B cell (primary cell): ENCODE measurements at regions not wholly inside any gene's neighbourhood (a gene's known extent, or its start where the extent isn't known, plus 50 kb on each side); places are given as distances from the start of the nearest gene placed in this dataset.
"Not testable (repeated sequence)": the region's sequence is repeated elsewhere in the genome, so short reads cannot be mapped to it uniquely, and the experiment has no call there.

Experiments
- ATAC-seq: fragments of 200-7000 bp; cut with Tn5 transposase; one replicate; pipeline ENCODE4 v1.10.0; 2021; ENCODE audit warnings: low read depth, mild to moderate bottlenecking, moderate number of reproducible peaks, moderate library complexity
- CTCF ChIA-PET: fragments of 350-600 bp; sonication (Branson Sonifier 250); formaldehyde crosslinking; loops from one replicate; lab custom pipeline; 2021; ENCODE audit warnings: antibody characterized with exemption, inconsistent platforms; lab: Charles Lee
- POLR2A ChIA-PET: fragments of 350-600 bp; sonication (Branson Sonifier 250); formaldehyde crosslinking; loops from one replicate; lab custom pipeline; 2021; ENCODE audit warnings: antibody characterized with exemption; lab: Charles Lee
- DNase-seq: peaks from one replicate; pipeline ENCODE4 v3.0.0; 2013
- H2AFZ ChIP-seq: 2 replicates; pipeline ENCODE4 v1.6.1; 2012; ENCODE audit warnings: mild to moderate bottlenecking, low read depth, low read length; ENCODE audit not compliant: insufficient read depth, poor library complexity, severe bottlenecking
- H3K27ac ChIP-seq, 2 donors: 1 replicate in 1 of 2; 2 replicates in 1 of 2; pipeline ENCODE4 v1.5.1; 2012 to 2013; ENCODE audit warnings: low read length in 2 of 2, mild to moderate bottlenecking in 2 of 2, moderate library complexity in 1 of 2
- H3K27me3 ChIP-seq, 4 experiments: fragments of 200-600 bp in 1 of 4; sonication (generic) in 1 of 4; replicated peaks in 1 of 4; 1 replicate in 2 of 4; 2 replicates in 2 of 4; pipeline versions ENCODE4 v1.6.1 to v1.7.0; 2013 to 2016; ENCODE audit warnings: low read length in 3 of 4, mild to moderate bottlenecking in 2 of 4, mixed read lengths in 1 of 4, moderate library complexity in 1 of 4; ENCODE audit not compliant: insufficient read depth in 4 of 4, control insufficient read depth in 3 of 4; ENCODE audit errors: control extremely low read depth in 1 of 4
- H3K36me3 ChIP-seq, 2 experiments: replicated peaks in 1 of 2; 1 replicate in 1 of 2; 2 replicates in 1 of 2; pipeline versions ENCODE4 v1.6.1 to v1.7.1; 2013; ENCODE audit warnings: low read length in 1 of 2; ENCODE audit not compliant: insufficient read depth in 2 of 2, control insufficient read depth in 1 of 2; ENCODE audit errors: control extremely low read depth in 1 of 2, extremely low read depth in 1 of 2
- H3K4me1 ChIP-seq, 2 donors: fragments of 200-600 bp in 1 of 2; sonication (generic) in 1 of 2; 1 replicate in 1 of 2; 2 replicates in 1 of 2; pipeline versions ENCODE4 v1.5.1 to v1.6.1; 2013 to 2017; ENCODE audit warnings: low read length in 2 of 2; ENCODE audit not compliant: control insufficient read depth in 2 of 2, insufficient read depth in 2 of 2
- H3K4me2 ChIP-seq: replicated peaks from 2 replicates; pipeline ENCODE3; 2012; ENCODE audit warnings: mild to moderate bottlenecking, low read depth, low read length; ENCODE audit not compliant: poor library complexity, severe bottlenecking
- H3K4me3 ChIP-seq, 5 experiments: fragments of 200-600 bp in 1 of 5; sonication (generic) in 1 of 5; 1 replicate in 3 of 5; 2 replicates in 2 of 5; pipeline versions ENCODE4 v1.5.1 to v1.7.0; 2011 to 2016; ENCODE audit warnings: low read length in 4 of 5, mild to moderate bottlenecking in 4 of 5, low read depth in 2 of 5, control low read depth in 1 of 5, moderate library complexity in 1 of 5; ENCODE audit not compliant: insufficient read depth in 1 of 5; ENCODE audit errors: control extremely low read depth in 1 of 5, extremely low read depth in 1 of 5
- H3K79me2 ChIP-seq: fragments of 200-600 bp; sonication (generic); one replicate; pipeline ENCODE4 v1.6.0; 2016; ENCODE audit warnings: low read length; ENCODE audit not compliant: control insufficient read depth, insufficient read depth
- H3K9ac ChIP-seq: fragments of 200-600 bp; sonication (generic); 2 replicates; pipeline ENCODE4 v1.6.1; 2017; ENCODE audit warnings: mild to moderate bottlenecking, low read length, moderate library complexity
- H3K9me3 ChIP-seq, 3 donors: one replicate each; pipeline versions ENCODE4 v1.6.1 to v1.7.1; 2013; ENCODE audit warnings: low read length in 2 of 3; ENCODE audit not compliant: control insufficient read depth in 2 of 3, insufficient read depth in 1 of 3; ENCODE audit errors: control extremely low read depth in 1 of 3
- H4K20me1 ChIP-seq: 2 replicates; pipeline ENCODE4 v1.6.0; 2012; ENCODE audit warnings: mild to moderate bottlenecking, low read length; ENCODE audit not compliant: insufficient read depth, control insufficient read depth, poor library complexity, severe bottlenecking
- H3K27ac Mint-ChIP-seq: one replicate; pipeline ENCODE4 v1.8.0; 2021; ENCODE audit warnings: mixed read lengths
- H3K27me3 Mint-ChIP-seq: one replicate; pipeline ENCODE4 v1.8.0; 2021; ENCODE audit warnings: mixed read lengths
- H3K4me1 Mint-ChIP-seq: one replicate; pipeline ENCODE4 v1.8.0; 2021; ENCODE audit warnings: mixed read lengths
- H3K4me3 Mint-ChIP-seq: one replicate; pipeline ENCODE4 v1.8.0; 2021; ENCODE audit warnings: mixed read lengths
- H3K9me3 Mint-ChIP-seq: one replicate; pipeline ENCODE4 v1.8.0; 2022; ENCODE audit warnings: mixed read lengths; ENCODE audit not compliant: insufficient read depth
- CTCF ChIP-seq: fragments of 200-600 bp; IDR thresholded peaks from one replicate; pipeline ENCODE4 v1.8.0; 2022; ENCODE audit warnings: antibody characterized with exemption, mild to moderate bottlenecking
- EZH2 ChIP-seq: IDR thresholded peaks from 2 replicates; pipeline ENCODE4 v1.6.1; 2012; ENCODE audit warnings: borderline replicate concordance, low read depth, mild to moderate bottlenecking, moderate library complexity, low read length; ENCODE audit not compliant: insufficient read depth, poor library complexity, severe bottlenecking
- WGBS: methylation state at CpG from one replicate; pipeline ENCODE4 v1.1.5; 2013; ENCODE audit warnings: missing lambda C conversion rate; ENCODE audit not compliant: insufficient coverage; 5-methylcytosine and 5-hydroxymethylcytosine counted together
- intact Hi-C: fragments of 100-400 bp; cut with micrococcal nuclease; formaldehyde crosslinking; loops from one replicate; pipeline ENCODE4 v1.10.0; 2022

DNA sequence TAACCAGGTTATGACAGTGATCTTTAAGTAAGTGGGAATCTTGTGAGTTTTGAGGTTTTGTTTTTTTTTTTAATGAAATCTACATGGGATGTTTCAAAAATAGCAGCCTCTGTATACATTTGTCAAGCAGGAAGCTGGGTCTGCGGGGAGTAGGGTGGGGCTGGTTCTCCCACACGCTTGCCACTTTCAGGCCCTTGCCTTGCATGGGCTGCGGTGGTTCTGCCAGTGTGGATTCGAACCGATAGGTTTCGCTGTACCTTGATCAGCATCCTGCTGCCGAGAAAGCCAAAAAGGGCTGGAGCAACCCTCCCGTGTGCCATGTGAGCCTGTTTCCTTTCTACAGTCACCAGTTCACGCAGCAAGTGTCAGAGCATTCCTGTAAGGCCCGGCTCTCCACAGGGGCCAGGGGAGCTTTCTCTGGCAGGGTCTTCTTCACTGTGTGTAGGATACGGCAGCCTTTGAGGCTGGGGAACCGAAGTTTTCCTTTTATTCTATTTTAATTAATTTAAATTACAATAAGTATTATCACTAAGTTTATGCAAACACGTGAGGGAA lies 79.2 kb upstream of the SAMD11 start:
- no peak overlapping the region for H3K4me3 Mint-ChIP-seq
- Histone ChIP-seq H3K4me3 (no peak overlapping the region), H3K4me2 (no peak overlapping the region), H2AFZ (no peak overlapping the region), H3K27ac (no peak overlapping the region), H3K4me1 (peaks cover 0 to 5% of the 10 kb centered on the region in 2 donors), H3K36me3 (peaks cover 0 to 4% of the 10 kb centered on the region in 2 experiments), H3K9ac (no peak overlapping the region), H3K9me3 (no peaks in the 10 kb centered on the region), H3K27me3 (no peaks in the 10 kb centered on the region), H3K79me2 (no peaks in the 10 kb centered on the region), H4K20me1 (no peaks in the 10 kb centered on the region)
- peaks cover 1% of the 10 kb centered on the region for H3K4me1 Mint-ChIP-seq
- no peaks in the 10 kb centered on the region for H3K9me3 Mint-ChIP-seq
- ATAC-seq (no peak), DNase-seq (no peak)
- ChIA-PET CTCF (no interaction called here), POLR2A (no interaction called here)
- no peak overlapping the region for H3K27ac Mint-ChIP-seq
- TF ChIP-seq CTCF (no peak), EZH2 (no peak)
- WGBS, result 83% methylated on average over 4 of the region's 13 CpGs
- intact Hi-C loops, result no loop called here
- no peaks in the 10 kb centered on the region for H3K27me3 Mint-ChIP-seq

DNA sequence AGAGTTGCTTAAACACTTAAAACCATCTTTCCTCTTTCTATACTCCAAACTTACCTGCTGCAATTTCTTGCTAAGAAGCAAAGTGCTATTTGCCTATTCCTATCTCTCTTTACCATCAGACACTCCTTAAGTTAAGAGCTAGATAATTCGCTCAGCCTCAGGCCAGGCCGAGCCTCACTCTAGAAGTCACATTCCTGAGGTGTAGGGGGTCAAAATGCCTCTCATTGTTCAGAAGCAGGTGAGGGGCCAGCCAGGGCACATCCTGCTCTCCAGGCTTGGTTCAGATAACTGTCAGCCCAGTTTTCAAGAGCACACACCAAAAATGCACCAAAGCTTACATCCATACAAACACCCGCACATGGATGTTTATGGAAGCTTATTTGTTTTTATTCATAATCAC lies 78.1 kb upstream of the SAMD11 start:
- CTCF ChIA-PET, H3K79me2 ChIP-seq, POLR2A ChIA-PET, H3K9me3 Mint-ChIP-seq, DNase-seq, H3K9me3 ChIP-seq, H3K36me3 ChIP-seq, H3K4me1 ChIP-seq, H3K27ac Mint-ChIP-seq, H3K27me3 ChIP-seq, intact Hi-C loops, H3K4me3 ChIP-seq, H3K4me2 ChIP-seq, H2AFZ ChIP-seq, H4K20me1 ChIP-seq, H3K27ac ChIP-seq, H3K4me3 Mint-ChIP-seq, H3K9ac ChIP-seq, H3K27me3 Mint-ChIP-seq, ATAC-seq, H3K4me1 Mint-ChIP-seq: not testable (repeated sequence)
- WGBS, result 100% methylated on average over 2 of the region's 3 CpGs

- H3K27me3 Mint-ChIP-seq, H3K4me3 Mint-ChIP-seq, H3K9me3 Mint-ChIP-seq, ATAC-seq, H3K4me2 ChIP-seq, H3K9ac ChIP-seq, H3K9me3 ChIP-seq, H4K20me1 ChIP-seq, H3K27ac ChIP-seq, H3K4me1 ChIP-seq, H3K4me3 ChIP-seq, H3K4me1 Mint-ChIP-seq, H3K79me2 ChIP-seq, CTCF ChIA-PET, H2AFZ ChIP-seq, POLR2A ChIA-PET, intact Hi-C loops, DNase-seq, H3K36me3 ChIP-seq, H3K27ac Mint-ChIP-seq, H3K27me3 ChIP-seq: not testable (repeated sequence)
- WGBS, result 94% methylated on average over 4 of the region's 4 CpGs
These were observed 73.8 kb upstream of the SAMD11 start for GRCh38 chr1:849873-850272.
